ENCODE measurements at regions not wholly inside any gene's neighbourhood (a gene's known extent, or its start where the extent isn't known, plus 50 kb on each side); places are given as distances from the start of the nearest gene placed in this dataset.

- peak; percentile 48 for DNase-seq
- H3K4me1 ChIP-seq, result peaks cover 21% of the 10 kb centered on the region
- H3K9me3 ChIP-seq, result no peaks in the 10 kb centered on the region
- H3K4me3 ChIP-seq, result no peak overlapping the region
- no peaks in the 10 kb centered on the region for H3K36me3 ChIP-seq (ENCODE audit: low read depth, missing control alignments)
- H3K27ac ChIP-seq, result no peak overlapping the region
- no peaks in the 10 kb centered on the region for H3K27me3 ChIP-seq
- intact Hi-C loops (cut with DNase I; ENCODE audit: low total_unique reads), result no loop called here
- WGBS, 2 donors, result 37 to 42% methylated on average over 7 of the region's 7 CpGs
- no peak for TF ChIP-seq POLR2A (IDR thresholded peaks at IDR 0.05)
Measured at GRCh38 chr11:15663777-15664218, 549.1 kb downstream of the INSC start.

- Histone ChIP-seq H3K4me1 (peaks cover 21% of the 10 kb centered on the region), H3K4me3 (no peak overlapping the region), H3K36me3 (ENCODE audit: low read depth, missing control alignments) (no peaks in the 10 kb centered on the region), H3K27ac (no peak overlapping the region), H3K9me3 (no peaks in the 10 kb centered on the region), H3K27me3 (no peaks in the 10 kb centered on the region)
- WGBS, 2 donors, result 66 to 77% methylated on average over 4 of the region's 4 CpGs
- intact Hi-C loops (cut with DNase I; ENCODE audit: low total_unique reads), result no loop called here
- TF ChIP-seq POLR2A (IDR thresholded peaks at IDR 0.05) (no peak), CTCF (IDR thresholded peaks at IDR 0.05) (no peak)
- no peak for DNase-seq
Measured at GRCh38 chr11:15665368-15665871, 550.7 kb downstream of the INSC start.

- no peak for DNase-seq
Measured at GRCh38 chr11:15667127-15667725, 552.5 kb downstream of the INSC start.

GRCh38 chr11:15668718-15669117, 554.0 kb downstream of the INSC start:
- WGBS, 2 donors, result 52 to 55% methylated on average over 3 of the region's 3 CpGs
- Histone ChIP-seq H3K36me3 (ENCODE audit: low read depth, missing control alignments) (no peaks in the 10 kb centered on the region), H3K27me3 (no peaks in the 10 kb centered on the region), H3K27ac (no peak overlapping the region), H3K4me1 (peaks cover 14% of the 10 kb centered on the region), H3K4me3 (no peak overlapping the region), H3K9me3 (no peaks in the 10 kb centered on the region)
- TF ChIP-seq POLR2A (IDR thresholded peaks at IDR 0.05) (no peak), CTCF (IDR thresholded peaks at IDR 0.05) (no peak)
- intact Hi-C loops (cut with DNase I; ENCODE audit: low total_unique reads), result no loop called here
- DNase-seq, result no peak

More at GRCh38 chr11:15667127-15667725, 552.5 kb downstream of the INSC start:
- Histone ChIP-seq H3K9me3 (no peaks in the 10 kb centered on the region), H3K27ac (no peak overlapping the region), H3K36me3 (ENCODE audit: low read depth, missing control alignments) (no peaks in the 10 kb centered on the region), H3K4me3 (no peak overlapping the region), H3K27me3 (no peaks in the 10 kb centered on the region), H3K4me1 (peaks cover 21% of the 10 kb centered on the region)
- TF ChIP-seq POLR2A (IDR thresholded peaks at IDR 0.05) (no peak), CTCF (IDR thresholded peaks at IDR 0.05) (no peak)
- intact Hi-C loops (cut with DNase I; ENCODE audit: low total_unique reads), result no loop called here
- 95 to 100% methylated on average over 3 of the region's 3 CpGs for WGBS, 2 donors

- no peak for DNase-seq
- no peak overlapping the region for H3K4me3 ChIP-seq
- 75 to 77% methylated on average over 12 of the region's 12 CpGs for WGBS, 2 donors
- peaks cover 6% of the 10 kb centered on the region for H3K4me1 ChIP-seq
- no peaks in the 10 kb centered on the region for H3K36me3 ChIP-seq (ENCODE audit: low read depth, missing control alignments)
- no peak overlapping the region for H3K27ac ChIP-seq
- intact Hi-C loops (cut with DNase I; ENCODE audit: low total_unique reads), result no loop called here
- TF ChIP-seq CTCF (IDR thresholded peaks at IDR 0.05) (no peak), POLR2A (IDR thresholded peaks at IDR 0.05) (no peak)
- H3K9me3 ChIP-seq, result no peaks in the 10 kb centered on the region
- H3K27me3 ChIP-seq, result no peaks in the 10 kb centered on the region
Measured at GRCh38 chr11:15670520-15671070, 555.9 kb downstream of the INSC start.
